SK-N-SH treated with all-trans-retinoic acid at 6 μM for 48 hours (cell line): ENCODE measurements at regions not wholly inside any gene's neighbourhood (a gene's known extent, or its start where the extent isn't known, plus 50 kb on each side); places are given as distances from the start of the nearest gene placed in this dataset.
A peak's percentile ranks its signal among the peaks of the same experiment; 100 is the strongest.

Experiments
- ATAC-seq: fragments of 200-7000 bp; cut with Tn5 transposase; 3 replicates; pipeline ENCODE4 v1.9.1; 2020; ENCODE audit warnings: mild to moderate bottlenecking, moderate library complexity
- ARNTL ChIP-seq: fragments of 450-650 bp; formaldehyde crosslinking; IDR thresholded peaks from 2 replicates; pipeline ENCODE4 v1.5.0; 2020; ENCODE audit warnings: low read depth, mild to moderate bottlenecking, moderate library complexity, borderline replicate concordance
- BACH2 ChIP-seq: fragments of 250-450 bp; sonication (Bioruptor Pico); IDR thresholded peaks from 2 replicates; pipeline ENCODE4 v1.9.0; 2021; ENCODE audit warnings: mild to moderate bottlenecking, borderline replicate concordance
- CSDC2 ChIP-seq: fragments of 250-450 bp; sonication (Bioruptor Pico); IDR thresholded peaks from 2 replicates; pipeline ENCODE4 v1.5.0; 2020; ENCODE audit warnings: mild to moderate bottlenecking, moderate library complexity
- ESRRG ChIP-seq: fragments of 250-450 bp; sonication (Bioruptor Pico); IDR thresholded peaks from 2 replicates; pipeline ENCODE4 v1.6.1; 2021; ENCODE audit warnings: mild to moderate bottlenecking
- GLIS3 ChIP-seq: fragments of 250-450 bp; sonication (Bioruptor Pico); IDR thresholded peaks from 2 replicates; pipeline ENCODE4 v1.5.0; 2020; ENCODE audit warnings: mild to moderate bottlenecking, moderate library complexity
- ISL1 ChIP-seq: fragments of 250-450 bp; sonication (Bioruptor Pico); IDR thresholded peaks from 2 replicates; pipeline ENCODE4 v2.1.2; 2022; ENCODE audit warnings: mild to moderate bottlenecking, moderate library complexity
- OSR1 ChIP-seq: fragments of 250-450 bp; sonication (Bioruptor Pico); IDR thresholded peaks from 2 replicates; pipeline ENCODE4 v1.8.0; 2022; ENCODE audit warnings: moderate library complexity, mild to moderate bottlenecking, inconsistent platforms
- RARB ChIP-seq: fragments of 250-450 bp; sonication (Bioruptor Pico); IDR thresholded peaks from 2 replicates; pipeline ENCODE4 v1.8.0; 2021; ENCODE audit warnings: mild to moderate bottlenecking, moderate library complexity
- SNAI2 ChIP-seq: fragments of 250-450 bp; sonication (Bioruptor Pico); IDR thresholded peaks from 2 replicates; pipeline ENCODE4 v1.5.0; 2020; ENCODE audit warnings: mild to moderate bottlenecking, moderate library complexity
- TCF4 ChIP-seq: fragments of 250-450 bp; sonication (Bioruptor Pico); IDR thresholded peaks from 2 replicates; pipeline ENCODE4 v1.8.0; 2021; ENCODE audit warnings: mild to moderate bottlenecking, moderate library complexity, borderline replicate concordance
- ZC3H10 ChIP-seq: fragments of 250-450 bp; sonication (Bioruptor Pico); IDR thresholded peaks from 2 replicates; pipeline ENCODE4 v1.5.1; 2021; ENCODE audit warnings: mild to moderate bottlenecking, moderate library complexity
- ZFP3 ChIP-seq: fragments of 250-450 bp; sonication (Bioruptor Pico); IDR thresholded peaks from 2 replicates; pipeline ENCODE4 v1.5.0; 2020; ENCODE audit warnings: mild to moderate bottlenecking, moderate library complexity
- ZFP30 ChIP-seq: fragments of 450-650 bp; formaldehyde crosslinking; IDR thresholded peaks from 2 replicates; pipeline ENCODE4 v1.5.0; 2022; ENCODE audit warnings: mild to moderate bottlenecking, moderate library complexity
- ZNF565 ChIP-seq: fragments of 450-650 bp; formaldehyde crosslinking; conservative IDR thresholded peaks from 2 replicates; pipeline ENCODE4 v1.5.0; 2020; ENCODE audit warnings: low read depth, mild to moderate bottlenecking, moderate library complexity
- ZNF70 ChIP-seq: fragments of 450-650 bp; formaldehyde crosslinking; IDR thresholded peaks from 2 replicates; pipeline ENCODE4 v1.5.0; 2020; ENCODE audit warnings: mild to moderate bottlenecking, moderate library complexity
- ZNF8 ChIP-seq: fragments of 450-650 bp; formaldehyde crosslinking; IDR thresholded peaks from 2 replicates; pipeline ENCODE4 v1.5.0; 2020; ENCODE audit warnings: mild to moderate bottlenecking, moderate library complexity
- TF ChIP-seq, protein P1 (sequence below): fragments of 250-450 bp; sonication (Bioruptor Pico); IDR thresholded peaks from 2 replicates; pipeline ENCODE4 v1.5.1; 2021; ENCODE audit warnings: mild to moderate bottlenecking, moderate library complexity
- TF ChIP-seq, protein P2 (sequence below): fragments of 250-450 bp; sonication (Bioruptor Pico); IDR thresholded peaks from 2 replicates; pipeline ENCODE4 v1.8.0; 2021; ENCODE audit warnings: low read depth, mild to moderate bottlenecking, moderate library complexity, borderline replicate concordance
- TF ChIP-seq, protein P3 (sequence below): fragments of 250-450 bp; sonication (Bioruptor Pico); IDR thresholded peaks from 2 replicates; pipeline ENCODE4 v1.5.0; 2020; ENCODE audit warnings: mild to moderate bottlenecking, moderate library complexity
- TF ChIP-seq, protein P4 (sequence below): fragments of 250-450 bp; sonication (Bioruptor Pico); IDR thresholded peaks from 2 replicates; pipeline ENCODE4 v1.8.0; 2020; ENCODE audit warnings: mild to moderate bottlenecking, moderate library complexity, borderline replicate concordance
- TF ChIP-seq, protein P5 (sequence below): fragments of 250-450 bp; sonication (Bioruptor Pico); IDR thresholded peaks from 2 replicates; pipeline ENCODE4 v1.5.1; 2020; ENCODE audit warnings: low read depth, mild to moderate bottlenecking, moderate library complexity

DNA sequence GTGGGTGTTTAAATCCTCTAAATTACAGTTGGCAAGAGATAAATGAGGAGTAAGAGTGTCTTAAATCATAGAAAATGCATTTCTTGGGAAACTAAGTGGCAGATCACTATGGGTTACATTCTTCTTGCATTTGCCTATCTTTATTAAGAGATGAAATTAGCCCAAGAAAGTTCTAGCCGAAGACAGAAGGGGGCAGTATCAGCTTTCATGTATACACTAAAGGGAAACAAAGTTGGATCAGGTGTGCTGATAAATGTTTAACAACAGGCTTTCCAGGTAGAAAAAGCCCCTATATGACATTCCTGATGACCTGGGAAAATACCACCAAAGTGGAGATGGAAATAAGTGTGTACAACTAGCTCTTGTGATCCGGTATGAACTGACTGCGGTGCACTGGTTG is 81.9 kb upstream of the TLR4 start:
- TF ChIP-seq GLIS3 (CRISPR knock-in tag) (no peak), ZNF8 (CRISPR knock-in tag) (no peak), ZC3H10 (no peak), CSDC2 (no peak), ZFP3 (CRISPR knock-in tag) (no peak), ZNF565 (no peak), ZFP30 (no peak), ARNTL (CRISPR knock-in tag) (no peak), RARB (CRISPR knock-in tag) (no peak), ISL1 (no peak), OSR1 (no peak), ESRRG (no peak), SNAI2 (CRISPR knock-in tag) (no peak)
- TF ChIP-seq, protein P1, sequence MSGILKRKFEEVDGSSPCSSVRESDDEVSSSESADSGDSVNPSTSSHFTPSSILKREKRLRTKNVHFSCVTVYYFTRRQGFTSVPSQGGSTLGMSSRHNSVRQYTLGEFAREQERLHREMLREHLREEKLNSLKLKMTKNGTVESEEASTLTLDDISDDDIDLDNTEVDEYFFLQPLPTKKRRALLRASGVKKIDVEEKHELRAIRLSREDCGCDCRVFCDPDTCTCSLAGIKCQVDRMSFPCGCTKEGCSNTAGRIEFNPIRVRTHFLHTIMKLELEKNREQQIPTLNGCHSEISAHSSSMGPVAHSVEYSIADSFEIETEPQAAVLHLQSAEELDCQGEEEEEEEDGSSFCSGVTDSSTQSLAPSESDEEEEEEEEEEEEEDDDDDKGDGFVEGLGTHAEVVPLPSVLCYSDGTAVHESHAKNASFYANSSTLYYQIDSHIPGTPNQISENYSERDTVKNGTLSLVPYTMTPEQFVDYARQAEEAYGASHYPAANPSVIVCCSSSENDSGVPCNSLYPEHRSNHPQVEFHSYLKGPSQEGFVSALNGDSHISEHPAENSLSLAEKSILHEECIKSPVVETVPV (CRISPR knock-in tag) = no peak
- TF ChIP-seq, protein P2, sequence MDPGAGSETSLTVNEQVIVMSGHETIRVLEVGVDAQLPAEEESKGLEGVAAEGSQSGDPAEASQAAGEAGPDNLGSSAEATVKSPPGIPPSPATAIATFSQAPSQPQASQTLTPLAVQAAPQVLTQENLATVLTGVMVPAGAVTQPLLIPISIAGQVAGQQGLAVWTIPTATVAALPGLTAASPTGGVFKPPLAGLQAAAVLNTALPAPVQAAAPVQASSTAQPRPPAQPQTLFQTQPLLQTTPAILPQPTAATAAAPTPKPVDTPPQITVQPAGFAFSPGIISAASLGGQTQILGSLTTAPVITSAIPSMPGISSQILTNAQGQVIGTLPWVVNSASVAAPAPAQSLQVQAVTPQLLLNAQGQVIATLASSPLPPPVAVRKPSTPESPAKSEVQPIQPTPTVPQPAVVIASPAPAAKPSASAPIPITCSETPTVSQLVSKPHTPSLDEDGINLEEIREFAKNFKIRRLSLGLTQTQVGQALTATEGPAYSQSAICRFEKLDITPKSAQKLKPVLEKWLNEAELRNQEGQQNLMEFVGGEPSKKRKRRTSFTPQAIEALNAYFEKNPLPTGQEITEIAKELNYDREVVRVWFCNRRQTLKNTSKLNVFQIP = no peak
- TF ChIP-seq, protein P3, sequence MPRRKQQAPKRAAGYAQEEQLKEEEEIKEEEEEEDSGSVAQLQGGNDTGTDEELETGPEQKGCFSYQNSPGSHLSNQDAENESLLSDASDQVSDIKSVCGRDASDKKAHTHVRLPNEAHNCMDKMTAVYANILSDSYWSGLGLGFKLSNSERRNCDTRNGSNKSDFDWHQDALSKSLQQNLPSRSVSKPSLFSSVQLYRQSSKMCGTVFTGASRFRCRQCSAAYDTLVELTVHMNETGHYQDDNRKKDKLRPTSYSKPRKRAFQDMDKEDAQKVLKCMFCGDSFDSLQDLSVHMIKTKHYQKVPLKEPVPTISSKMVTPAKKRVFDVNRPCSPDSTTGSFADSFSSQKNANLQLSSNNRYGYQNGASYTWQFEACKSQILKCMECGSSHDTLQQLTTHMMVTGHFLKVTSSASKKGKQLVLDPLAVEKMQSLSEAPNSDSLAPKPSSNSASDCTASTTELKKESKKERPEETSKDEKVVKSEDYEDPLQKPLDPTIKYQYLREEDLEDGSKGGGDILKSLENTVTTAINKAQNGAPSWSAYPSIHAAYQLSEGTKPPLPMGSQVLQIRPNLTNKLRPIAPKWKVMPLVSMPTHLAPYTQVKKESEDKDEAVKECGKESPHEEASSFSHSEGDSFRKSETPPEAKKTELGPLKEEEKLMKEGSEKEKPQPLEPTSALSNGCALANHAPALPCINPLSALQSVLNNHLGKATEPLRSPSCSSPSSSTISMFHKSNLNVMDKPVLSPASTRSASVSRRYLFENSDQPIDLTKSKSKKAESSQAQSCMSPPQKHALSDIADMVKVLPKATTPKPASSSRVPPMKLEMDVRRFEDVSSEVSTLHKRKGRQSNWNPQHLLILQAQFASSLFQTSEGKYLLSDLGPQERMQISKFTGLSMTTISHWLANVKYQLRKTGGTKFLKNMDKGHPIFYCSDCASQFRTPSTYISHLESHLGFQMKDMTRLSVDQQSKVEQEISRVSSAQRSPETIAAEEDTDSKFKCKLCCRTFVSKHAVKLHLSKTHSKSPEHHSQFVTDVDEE = no peak
- ATAC-seq = no peak

DNA sequence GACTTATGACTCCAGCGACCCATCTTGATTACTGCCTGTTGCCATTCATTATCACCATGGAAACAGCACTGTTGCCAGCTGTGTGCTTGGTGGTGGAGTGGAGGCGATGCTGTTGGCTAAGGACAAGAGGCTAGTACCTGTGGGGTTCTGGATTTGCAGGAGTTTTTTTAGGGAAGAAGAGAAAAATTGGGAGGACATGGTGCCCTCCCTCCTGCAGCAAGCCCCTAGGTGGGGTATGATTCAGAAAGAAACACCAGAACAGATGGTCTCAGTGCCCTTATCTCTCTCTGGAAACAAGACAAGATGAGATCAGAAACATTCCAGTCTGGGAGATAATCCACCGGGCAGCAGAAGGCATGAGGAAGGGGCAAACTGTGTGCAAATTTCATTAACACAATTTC is 87.8 kb upstream of the TLR4 start:
- no peak for TF ChIP-seq ESRRG
- no peak for TF ChIP-seq GLIS3 (CRISPR knock-in tag)
- TF ChIP-seq, protein P4, sequence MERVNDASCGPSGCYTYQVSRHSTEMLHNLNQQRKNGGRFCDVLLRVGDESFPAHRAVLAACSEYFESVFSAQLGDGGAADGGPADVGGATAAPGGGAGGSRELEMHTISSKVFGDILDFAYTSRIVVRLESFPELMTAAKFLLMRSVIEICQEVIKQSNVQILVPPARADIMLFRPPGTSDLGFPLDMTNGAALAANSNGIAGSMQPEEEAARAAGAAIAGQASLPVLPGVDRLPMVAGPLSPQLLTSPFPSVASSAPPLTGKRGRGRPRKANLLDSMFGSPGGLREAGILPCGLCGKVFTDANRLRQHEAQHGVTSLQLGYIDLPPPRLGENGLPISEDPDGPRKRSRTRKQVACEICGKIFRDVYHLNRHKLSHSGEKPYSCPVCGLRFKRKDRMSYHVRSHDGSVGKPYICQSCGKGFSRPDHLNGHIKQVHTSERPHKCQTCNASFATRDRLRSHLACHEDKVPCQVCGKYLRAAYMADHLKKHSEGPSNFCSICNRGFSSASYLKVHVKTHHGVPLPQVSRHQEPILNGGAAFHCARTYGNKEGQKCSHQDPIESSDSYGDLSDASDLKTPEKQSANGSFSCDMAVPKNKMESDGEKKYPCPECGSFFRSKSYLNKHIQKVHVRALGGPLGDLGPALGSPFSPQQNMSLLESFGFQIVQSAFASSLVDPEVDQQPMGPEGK (CRISPR knock-in tag) = no peak
- peak; percentile 53; the same call in 1 of the 2 replicates for TF ChIP-seq TCF4 (CRISPR knock-in tag)
- TF ChIP-seq ZC3H10 = no peak
- TF ChIP-seq RARB (CRISPR knock-in tag) = no peak
- no peak for TF ChIP-seq CSDC2
- TF ChIP-seq, protein P3 = peak; percentile 59; the same call in 1 of the 2 replicates
- TF ChIP-seq, protein P2 = no peak
- TF ChIP-seq OSR1 = no peak
- no peak for ATAC-seq

DNA sequence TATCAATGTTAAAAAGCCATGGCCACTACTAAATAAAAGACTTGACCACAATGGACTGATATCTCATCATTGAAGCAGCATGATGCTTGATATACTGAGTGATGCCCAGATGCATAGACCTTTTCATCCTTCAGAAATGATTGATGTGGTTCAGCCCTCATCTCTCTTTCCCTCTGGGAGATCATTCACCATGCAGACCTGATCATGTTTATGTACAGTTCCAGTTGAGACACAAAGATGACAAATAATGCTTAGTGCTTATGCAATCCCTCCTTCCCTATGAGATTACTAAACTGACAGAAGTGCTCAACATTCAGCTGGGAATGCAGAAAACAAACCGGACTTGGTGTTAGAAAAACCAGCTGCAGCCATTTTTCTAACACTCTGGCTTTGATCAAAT is 91.9 kb upstream of the TLR4 start:
- ATAC-seq = no peak
- TF ChIP-seq ISL1 (no peak), GLIS3 (CRISPR knock-in tag) (no peak), TCF4 (CRISPR knock-in tag) (no peak), CSDC2 (no peak), ZFP3 (CRISPR knock-in tag) (no peak), BACH2 (CRISPR knock-in tag) (no peak), ZFP30 (no peak), ZNF70 (CRISPR knock-in tag) (no peak), ZNF8 (CRISPR knock-in tag) (no peak)
- TF ChIP-seq, protein P5, sequence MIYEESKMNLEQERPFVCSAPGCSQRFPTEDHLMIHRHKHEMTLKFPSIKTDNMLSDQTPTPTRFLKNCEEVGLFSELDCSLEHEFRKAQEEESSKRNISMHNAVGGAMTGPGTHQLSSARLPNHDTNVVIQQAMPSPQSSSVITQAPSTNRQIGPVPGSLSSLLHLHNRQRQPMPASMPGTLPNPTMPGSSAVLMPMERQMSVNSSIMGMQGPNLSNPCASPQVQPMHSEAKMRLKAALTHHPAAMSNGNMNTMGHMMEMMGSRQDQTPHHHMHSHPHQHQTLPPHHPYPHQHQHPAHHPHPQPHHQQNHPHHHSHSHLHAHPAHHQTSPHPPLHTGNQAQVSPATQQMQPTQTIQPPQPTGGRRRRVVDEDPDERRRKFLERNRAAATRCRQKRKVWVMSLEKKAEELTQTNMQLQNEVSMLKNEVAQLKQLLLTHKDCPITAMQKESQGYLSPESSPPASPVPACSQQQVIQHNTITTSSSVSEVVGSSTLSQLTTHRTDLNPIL (CRISPR knock-in tag) = no peak
- TF ChIP-seq, protein P2 = no peak
